HG03378 (cell line): ENCODE measurements at regions not wholly inside any gene's neighbourhood (a gene's known extent, or its start where the extent isn't known, plus 50 kb on each side); places are given as distances from the start of the nearest gene placed in this dataset.
"Not testable (repeated sequence)": the region's sequence is repeated elsewhere in the genome, so short reads cannot be mapped to it uniquely, and the experiment has no call there.

Experiments
- ATAC-seq: cut with Tn5 transposase; IDR thresholded peaks from one replicate; pipeline ENCODE4 v1.9.1; 2021; ENCODE audit warnings: mild to moderate bottlenecking, moderate library complexity; ENCODE audit not compliant: unreplicated experiment

DNA sequence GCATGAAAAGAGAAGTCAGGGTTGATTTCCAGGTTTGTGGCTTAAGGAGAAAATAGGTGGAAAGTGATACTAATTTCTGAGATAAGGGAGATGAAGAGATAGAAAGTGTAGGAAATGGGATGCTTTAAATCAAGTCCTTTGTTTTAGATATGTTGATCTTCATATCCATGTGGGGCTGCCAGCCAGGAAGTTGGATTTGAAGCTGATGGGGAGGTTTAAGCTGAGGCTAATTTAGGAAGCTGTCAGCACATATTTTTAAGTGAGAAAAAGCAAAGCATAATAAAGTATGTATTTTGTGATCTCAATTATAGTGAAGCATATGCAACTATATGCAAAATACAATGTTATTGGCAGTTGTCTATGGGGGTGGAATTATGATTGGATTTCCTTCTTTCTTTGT lies 428.4 kb downstream of the CSNK1G3 start:
- ATAC-seq = no peak

DNA sequence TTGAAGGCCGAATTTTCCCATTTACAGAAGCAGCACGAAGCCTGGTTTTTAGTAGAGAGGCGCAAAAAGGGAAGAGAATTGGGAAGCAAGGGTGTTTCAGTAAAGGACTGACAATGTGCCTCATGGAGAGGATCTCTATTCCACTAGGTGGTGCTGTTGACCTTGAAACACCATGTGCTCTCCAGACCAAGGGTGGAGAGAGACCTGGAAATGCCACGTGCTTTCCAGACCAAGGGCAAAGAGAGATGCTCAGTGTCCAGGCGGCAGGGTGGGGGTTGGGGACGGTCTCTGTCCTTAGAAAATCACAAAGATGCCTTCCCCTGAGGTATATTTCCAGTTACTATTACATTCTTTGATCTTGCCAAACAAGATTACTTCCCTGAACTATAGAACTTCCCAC lies 425.3 kb downstream of the CSNK1G3 start:
- ATAC-seq = no peak

DNA sequence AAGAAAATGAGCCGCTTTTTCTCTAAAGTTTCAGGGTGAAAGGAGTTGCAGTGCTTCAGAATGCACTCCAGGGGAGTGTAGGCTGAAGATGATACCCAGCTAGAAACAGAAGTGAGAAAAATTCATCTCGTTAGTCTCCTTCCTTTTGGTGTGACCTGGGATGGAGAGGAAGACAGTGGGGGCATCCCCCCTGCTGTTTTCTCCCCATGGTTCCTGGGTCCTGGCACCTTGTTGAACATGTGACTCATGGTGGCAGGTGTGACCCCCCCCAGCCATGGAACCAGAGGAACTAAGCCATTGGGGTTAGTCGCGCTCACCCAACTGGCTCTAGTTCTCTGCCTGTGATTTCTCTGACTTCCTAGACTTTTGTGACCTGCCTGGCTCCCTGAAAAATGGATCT lies 424.6 kb downstream of the CSNK1G3 start:
- ATAC-seq = no peak

DNA sequence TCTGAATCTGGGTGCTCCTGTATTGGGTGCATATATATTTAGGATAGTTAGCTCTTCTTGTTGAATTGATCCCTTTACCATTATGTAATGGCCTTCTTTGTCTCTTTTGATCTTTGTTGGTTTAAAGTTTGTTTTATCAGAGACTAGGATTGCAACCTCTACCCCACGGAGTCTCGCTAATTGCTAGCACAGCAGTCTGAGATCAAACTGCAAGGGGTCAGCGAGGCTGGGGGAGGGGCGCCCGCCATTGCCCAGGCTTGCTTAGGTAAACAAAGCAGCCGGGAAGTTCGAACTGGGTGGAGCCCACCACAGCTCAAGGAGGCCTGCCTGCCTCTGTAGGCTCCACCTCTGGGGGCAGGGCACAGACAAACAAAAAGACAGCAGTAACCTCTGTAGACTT lies 421.8 kb downstream of the CSNK1G3 start:
- not testable (repeated sequence) for ATAC-seq

DNA sequence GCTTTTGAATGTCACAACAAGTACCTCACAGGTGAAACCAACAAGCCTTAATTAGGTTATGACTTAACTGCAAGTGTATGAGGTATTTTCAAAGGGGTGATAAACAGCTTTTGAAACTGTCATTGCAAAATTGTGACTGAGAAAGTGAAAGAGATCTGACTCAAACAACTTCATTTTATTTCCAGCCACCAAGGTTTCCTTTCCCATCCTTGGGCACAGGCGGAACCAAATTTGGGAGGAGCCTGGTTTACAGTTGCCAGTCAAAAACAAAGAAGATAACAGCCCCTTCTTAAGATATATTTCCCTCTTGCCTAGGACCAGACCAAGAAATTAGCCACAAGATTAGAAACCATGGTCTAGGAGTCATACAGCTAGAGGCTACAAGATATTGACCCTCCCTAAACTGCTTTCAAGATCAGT lies 417.1 kb downstream of the CSNK1G3 start:
- ATAC-seq = peak; percentile 50

DNA sequence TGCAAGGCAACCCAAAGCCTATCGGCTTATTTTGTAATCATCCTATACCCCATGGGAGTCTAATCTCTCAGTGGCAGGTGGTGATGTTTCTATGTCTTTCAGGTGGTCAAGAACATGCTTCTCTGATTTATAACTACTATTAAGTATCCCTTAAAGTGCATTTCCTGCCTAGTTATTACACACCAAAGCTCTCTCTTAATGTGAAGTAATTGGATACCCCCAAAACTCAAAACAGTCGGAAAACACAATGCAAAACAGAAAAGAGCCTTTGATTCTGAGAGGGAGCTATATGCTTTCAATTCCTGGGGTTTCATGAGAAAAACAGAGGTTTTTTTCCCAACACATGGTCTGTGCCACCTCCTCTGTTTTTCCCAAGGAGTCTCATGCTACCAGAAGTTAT lies 416.4 kb downstream of the CSNK1G3 start:
- no peak for ATAC-seq

DNA sequence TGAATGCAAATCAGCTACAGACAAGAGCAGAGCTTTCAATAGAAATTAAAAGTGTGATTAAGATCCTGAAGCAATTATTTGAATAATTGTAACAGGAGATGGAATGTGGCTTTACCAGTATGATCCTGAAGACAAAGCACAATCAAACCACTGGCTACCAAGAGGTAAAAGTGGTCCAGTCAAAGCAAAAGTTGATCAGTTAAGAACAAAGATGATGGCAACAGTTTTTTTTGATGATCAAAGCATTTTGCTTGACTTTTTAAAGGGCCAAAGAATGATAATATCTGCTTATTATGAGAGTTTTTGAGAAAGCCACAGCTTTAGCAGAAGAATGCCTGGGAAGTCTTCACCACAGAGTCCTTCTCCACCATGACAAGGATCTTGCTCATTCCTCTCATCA lies 409.2 kb downstream of the CSNK1G3 start:
- ATAC-seq = no peak

DNA sequence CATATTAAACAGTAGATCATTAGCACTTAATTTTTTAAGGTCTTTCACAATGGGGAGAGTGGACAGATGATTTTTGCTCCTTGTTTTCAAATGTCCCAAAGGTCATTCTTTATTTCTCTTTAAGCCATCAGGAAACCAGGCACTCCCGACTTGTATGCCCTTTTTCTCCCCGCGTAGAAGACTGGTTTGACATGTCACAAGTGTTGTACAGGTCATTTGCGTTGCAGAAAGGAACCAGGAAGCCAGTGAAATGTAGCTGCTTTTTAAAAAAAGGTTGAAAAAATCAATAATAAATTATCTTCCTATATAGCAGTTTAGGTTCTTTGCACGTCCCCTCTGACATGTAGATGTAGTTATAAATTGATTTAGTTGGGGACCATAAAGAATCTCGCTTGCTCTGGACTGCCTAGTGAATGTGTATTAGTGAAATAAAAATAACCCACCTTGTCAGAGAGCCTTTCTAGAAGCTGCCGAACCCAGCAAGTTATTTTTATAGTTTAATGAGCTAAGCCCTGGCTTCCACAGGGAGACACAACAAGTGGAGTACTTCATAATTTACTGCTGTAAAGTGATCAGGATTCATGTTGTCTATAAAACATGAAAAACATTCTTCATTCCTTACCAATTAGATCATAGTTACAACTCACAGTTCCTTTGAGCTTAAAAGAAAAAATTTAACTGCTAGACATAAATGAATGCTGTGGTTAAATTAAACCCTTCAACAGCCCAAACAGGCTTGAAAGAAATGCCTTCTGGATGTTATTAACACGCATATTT lies 404.6 kb downstream of the CSNK1G3 start:
- no peak for ATAC-seq

DNA sequence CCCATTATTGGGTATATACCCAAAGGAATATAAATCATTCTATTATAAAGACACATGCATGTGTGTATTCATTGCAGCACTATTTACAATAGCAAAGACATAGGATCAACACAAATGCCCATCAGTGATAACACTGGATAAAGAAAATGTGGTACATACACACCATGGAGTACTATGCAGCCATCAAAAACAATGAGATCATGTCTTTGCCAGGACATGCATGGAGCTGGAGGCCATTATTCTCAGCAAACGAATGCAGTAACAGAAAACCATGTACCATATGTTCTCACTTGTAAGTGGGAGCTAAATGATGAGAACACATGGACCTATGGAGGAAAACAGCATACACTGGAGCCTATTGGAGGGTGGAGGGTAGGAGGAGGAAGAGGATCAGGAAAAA lies 402.4 kb downstream of the CSNK1G3 start:
- no peak for ATAC-seq

DNA sequence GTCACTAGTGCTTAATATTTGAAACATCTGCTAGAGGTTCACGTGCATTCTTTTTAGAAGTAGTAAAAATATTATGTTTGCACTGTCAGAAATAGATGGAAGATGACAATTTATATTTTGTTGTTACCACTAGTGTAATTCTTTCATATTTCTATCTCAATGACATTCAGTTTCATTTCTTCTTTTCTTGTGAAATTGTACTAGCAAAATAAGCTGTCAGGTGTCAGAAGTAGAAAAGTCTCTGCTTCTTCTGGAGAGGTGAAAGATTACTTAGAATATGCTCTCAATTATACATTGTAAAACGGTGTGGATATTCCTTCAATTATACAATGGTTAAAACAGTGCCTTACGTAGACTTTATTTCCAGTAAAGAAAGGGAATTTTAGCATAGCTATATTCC lies 395.4 kb downstream of the CSNK1G3 start:
- no peak for ATAC-seq

DNA sequence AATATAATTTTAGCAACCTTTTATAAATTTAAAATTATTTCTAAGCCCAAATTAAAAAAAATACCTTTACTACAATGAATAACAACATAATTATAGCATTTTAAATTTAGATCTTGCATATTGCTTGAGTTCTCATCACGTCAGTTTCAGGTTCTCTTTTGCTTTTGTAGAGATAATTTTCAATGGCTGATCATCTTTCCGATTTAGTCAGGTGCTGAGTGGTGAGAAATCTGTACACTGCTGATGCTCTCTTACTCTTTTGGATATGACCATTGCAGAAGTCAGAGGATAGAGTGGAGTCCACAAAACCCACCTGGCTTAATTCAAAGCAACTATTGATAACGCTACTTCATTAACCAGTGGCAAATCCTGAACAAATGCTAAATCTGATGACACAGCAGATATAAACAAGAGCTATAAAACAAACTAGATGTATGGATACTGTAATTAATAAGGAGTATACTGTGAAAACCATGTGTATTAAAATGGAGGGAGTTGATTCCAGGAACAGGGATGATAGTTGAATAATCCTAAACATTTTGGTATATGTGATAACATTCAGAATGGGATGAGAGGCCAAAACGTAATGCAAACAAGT lies 394.8 kb downstream of the CSNK1G3 start:
- ATAC-seq = no peak

DNA sequence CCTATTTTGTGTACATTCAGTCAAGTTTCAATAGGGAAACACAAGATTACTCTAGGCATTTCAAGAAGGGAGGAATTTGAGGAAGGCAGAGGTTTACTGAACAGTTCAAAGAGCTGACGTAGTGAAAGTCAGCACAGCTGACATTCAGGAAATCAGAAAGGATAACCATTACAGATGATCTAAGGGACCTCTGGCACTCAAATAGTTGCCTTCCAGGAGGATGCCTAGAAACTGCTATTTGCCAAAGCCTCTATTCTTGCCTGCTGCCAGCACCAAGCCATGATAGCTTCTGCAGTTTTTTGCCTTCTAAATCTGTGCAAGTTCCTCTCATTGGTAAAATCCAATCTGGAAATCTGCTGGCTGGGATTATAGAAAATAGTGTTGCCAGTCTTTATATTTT lies 373.1 kb downstream of the CSNK1G3 start:
- ATAC-seq = no peak

DNA sequence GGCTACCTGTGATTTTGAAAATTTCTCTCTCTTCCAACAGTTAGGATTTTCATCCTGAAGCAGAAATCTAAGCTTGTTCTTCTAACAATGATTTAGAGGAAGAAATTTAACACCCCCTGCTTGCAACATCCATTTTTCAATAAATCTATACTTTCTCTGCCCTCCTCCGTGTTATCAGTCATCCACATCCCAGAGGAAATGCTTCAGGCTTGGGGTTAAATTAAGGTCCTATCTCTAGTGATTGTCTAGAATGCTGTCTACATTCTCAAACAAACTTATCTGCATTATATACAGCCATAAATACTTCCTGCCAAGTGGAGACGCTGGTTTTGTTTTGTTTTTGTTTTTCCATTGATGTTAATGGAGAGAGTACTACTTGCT lies 371.0 kb downstream of the CSNK1G3 start:
- no peak for ATAC-seq

DNA sequence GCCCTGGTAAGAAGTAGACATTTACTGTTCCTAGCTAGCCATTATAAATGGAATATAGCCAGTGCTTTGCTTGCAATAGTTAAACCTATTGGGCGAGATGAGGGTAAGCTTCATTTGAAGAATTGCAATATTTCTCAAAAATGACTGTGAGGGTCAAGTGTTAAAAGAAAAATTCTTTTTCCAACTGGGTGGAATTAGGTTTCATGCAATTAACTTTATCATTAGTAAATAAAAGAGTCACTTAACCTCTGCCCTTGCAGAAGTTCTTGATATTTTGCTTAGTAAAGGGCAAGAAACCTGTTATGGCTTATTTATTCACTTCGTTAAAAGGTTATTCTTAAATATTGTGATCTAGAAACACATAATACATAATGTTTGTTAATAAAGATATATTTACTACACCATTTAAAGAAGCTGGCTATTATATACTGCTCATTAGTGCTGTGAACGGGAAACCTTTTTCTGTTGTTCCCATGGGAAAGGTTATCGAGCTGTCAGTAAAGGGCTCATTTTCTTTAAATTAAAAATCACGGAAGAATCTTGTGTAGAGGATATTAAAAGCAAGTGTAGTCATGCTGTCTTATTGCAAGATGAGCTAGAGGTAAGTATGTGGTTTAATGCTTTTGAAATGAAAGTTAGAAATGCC lies 370.5 kb downstream of the CSNK1G3 start:
- no peak for ATAC-seq

DNA sequence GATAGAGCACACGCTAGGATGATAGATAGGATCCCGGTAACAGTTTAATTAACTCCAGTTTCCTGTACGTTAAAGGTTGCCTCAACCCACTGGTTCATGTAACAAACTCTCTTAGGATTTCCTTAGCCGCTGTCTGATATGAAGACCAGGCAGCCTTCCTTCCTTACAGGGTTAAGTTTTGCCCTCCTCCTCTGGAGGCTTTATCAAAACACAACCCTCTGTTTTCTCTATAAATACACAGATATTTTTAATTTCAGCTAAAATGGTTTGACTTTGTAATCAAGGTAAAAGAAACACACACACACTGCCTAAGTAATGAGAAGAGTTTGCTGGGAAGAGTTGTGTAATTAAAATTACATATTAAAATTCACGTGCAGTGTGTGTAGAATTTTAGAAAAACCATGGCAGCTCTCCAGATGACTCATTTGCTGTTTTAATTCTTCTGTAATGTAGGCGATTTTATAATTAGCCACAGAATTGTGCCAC lies 369.8 kb downstream of the CSNK1G3 start:
- no peak for ATAC-seq

DNA sequence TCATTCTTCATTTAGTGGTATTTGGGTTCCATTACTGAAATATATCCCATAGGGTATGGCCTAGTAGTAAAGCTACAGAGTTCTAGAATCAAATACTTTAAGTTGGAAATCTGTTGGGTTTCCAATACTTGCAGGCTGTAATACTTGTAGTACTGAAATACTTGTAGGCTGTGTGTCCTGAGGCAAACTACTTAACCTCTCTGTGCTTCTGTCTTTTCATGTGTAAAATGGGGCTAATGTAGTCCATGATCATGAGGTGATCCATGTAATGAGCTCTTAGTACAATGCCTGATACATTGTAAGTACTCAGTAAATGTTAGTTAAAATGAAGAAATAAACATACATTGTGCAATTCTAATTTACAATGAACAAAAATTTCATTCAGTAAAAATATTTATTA lies 368.9 kb downstream of the CSNK1G3 start:
- ATAC-seq = no peak

DNA sequence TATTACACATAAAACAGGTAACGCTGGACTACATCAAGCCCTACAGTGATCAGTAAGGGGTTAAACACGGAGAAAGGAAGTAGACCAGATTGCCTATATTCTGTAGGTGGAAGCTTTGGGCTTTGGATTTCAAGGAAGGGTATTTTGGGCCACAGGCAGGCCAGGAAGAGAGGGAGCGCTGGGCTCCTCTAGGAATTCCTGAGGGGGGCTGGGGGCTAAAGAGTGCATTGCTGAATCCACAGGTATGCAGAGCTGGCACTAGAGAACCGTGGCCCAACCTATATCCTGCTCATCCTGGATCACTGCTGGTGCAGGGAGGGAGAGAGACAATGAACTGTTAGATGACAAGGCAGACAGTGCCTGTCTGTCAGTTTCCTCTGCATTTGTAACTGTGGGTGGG lies 367.1 kb downstream of the CSNK1G3 start:
- ATAC-seq = no peak

DNA sequence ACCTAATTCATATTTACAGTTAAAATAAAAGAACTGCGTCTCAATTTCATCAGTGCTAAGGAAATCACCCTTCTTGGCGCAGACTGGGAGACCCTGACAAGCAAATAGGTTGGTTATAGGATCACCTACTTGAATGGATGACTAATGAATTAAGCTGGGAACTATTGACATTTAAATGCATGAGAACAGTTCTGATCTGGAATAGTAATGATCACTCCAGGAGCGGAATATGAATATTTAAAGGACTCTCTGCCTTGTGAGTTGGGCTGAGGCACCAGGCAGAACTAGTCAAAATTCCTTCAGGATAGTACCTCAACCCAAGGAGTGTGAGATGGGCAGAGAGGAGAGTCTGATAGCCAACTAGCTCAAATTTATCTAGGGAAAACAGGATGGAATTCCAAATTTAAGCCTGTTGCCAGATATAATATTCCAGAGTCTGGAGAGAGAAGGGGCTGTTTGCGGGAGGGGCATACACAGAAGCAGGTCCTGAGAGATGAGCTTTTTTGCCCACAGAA lies 364.4 kb downstream of the CSNK1G3 start:
- ATAC-seq = no peak

DNA sequence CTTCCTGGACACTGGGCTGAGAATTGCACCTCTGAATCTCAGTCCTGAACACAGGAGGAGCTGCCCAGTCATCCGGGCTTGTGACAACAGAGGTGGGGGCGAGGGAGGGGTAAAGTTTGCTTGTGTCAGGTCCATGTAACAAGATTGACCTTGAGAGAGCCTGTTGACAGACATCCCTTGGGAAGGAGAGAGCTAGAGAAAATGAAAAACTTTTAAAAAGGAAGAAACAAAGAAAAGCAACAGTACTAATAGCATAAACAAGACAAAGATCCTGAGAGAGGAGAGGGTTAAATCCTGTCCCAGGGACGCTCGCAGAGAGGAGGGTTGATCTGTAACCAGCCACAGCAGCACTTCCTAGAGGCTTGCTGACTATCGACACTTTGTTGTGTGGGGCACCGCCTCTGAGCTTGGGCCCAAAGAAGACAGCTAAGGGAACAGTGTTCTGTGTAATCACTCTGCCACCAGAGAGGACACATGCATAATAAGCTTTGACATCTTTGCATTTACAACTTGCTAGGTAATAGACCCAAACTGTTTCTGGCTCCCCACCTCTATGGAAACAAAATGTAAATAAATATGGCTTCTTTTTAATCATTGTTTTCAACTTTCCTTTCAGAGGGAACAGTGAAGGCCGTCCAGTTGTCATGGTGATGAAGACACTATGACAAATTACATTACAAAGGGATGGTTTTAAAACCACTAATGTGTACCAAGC lies 363.7 kb downstream of the CSNK1G3 start:
- ATAC-seq = no peak

DNA sequence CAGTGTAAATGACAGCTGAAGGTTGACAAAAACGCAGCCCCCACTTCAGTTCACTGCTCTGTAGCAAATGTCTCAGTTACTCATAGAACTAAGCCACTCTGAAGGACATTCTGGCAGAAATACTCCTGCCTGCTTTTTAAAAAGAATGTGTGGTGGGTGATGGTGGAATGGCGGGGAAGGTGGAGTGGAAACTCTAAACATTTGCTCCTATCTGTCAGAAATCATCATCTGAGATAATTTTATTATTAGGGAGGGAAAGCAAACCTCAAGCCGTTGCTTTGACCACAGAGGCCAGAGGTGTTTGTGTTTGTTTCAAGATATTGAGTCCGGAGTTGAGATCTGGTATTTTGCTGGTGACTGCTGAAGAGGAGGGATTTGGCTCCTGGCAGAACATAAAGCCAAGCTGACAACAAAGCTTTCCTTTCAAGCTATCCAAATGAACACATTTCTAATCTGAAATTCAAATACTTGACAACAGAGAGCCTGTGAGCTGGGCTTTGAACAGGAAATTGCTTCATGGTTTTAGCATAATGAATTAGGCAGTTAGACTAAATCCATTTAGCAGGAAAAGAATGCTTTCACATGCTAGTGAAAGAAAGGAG lies 362.7 kb downstream of the CSNK1G3 start:
- no peak for ATAC-seq

DNA sequence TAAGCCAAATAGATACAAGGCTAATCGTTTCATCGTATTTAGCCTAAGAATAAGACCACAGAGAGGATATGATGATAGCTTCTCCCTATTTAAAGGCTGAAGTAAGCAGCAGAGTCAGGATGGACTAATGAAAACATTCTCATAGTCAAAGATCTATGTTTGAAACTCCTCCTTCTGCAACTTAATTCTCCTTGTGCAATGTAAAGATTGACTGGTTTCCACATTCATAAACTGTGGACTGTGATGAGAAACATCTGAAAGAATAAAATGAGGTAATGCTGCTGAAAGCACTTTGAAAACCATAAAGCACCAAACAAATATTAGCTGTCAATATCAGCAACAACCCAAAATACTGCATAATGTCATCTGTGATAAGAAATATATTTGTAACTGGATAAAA lies 361.9 kb downstream of the CSNK1G3 start:
- no peak for ATAC-seq
